Rectal smooth muscle tissue (tissue), 1 donor: ENCODE measurements at regions not wholly inside any gene's neighbourhood (a gene's known extent, or its start where the extent isn't known, plus 50 kb on each side); places are given as distances from the start of the nearest gene placed in this dataset.

Experiments used
- H3K27ac ChIP-seq: one replicate; pipeline ENCODE4 v1.7.0; 2013; ENCODE audit warnings: low read depth, low read length, inconsistent platforms
- H3K27me3 ChIP-seq: one replicate; pipeline ENCODE4 v1.7.0; 2013; ENCODE audit warnings: low read length; ENCODE audit not compliant: control insufficient read depth, insufficient read depth
- H3K36me3 ChIP-seq: one replicate; pipeline ENCODE4 v1.7.0; 2013; ENCODE audit warnings: low read length; ENCODE audit not compliant: control insufficient read depth, insufficient read depth
- H3K4me1 ChIP-seq: one replicate; pipeline ENCODE4 v1.7.0; 2013; ENCODE audit warnings: low read length; ENCODE audit not compliant: control insufficient read depth, insufficient read depth
- H3K4me3 ChIP-seq: one replicate; pipeline ENCODE4 v1.7.0; 2013; ENCODE audit warnings: low read length
- H3K9ac ChIP-seq: one replicate; pipeline ENCODE4 v1.7.0; 2013; ENCODE audit warnings: low read length

DNA sequence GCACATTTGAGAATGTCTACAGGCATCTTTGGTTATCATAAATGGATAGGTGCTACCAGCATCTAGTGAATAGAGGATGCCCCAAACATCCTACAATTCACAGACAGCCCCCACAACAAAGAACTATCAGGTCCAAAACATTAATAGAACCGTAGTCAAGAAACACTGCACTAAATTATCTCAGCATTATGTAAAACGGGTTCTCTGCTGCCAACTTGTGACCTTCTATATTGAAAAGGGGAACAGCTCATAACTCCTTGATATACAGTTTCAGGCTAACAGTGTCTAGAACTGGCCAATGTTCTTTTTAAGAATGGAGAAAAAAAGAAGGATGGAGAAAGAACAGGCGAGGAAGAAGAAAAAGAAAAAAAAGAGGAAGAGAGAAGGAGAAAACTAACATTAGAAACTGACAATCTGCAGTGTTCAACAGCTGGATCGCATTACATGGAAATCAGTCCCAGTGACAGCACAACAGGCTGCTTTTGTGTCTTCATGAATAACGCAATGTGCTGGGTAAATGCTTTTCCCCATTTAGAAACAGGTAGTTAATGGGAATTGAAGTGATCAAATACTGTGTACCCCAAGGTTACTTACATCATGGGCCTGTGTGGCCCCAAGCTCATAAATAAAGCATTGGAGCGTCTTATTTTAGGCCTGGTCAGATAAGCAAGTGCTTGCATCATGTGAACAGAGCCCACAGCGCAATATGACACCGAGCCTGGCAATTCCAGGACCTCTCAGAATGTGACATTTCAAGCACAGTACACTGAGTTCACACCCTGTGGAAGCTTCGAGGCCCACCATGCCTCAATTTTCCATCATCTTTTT, 339.5 kb downstream of the DHX15 start:
- Histone ChIP-seq H3K4me1 (peaks cover 8% of the 10 kb centered on the region), H3K4me3 (no peak overlapping the region), H3K27me3 (no peaks in the 10 kb centered on the region), H3K9ac (no peak overlapping the region), H3K36me3 (no peaks in the 10 kb centered on the region), H3K27ac (no peak overlapping the region)

DNA sequence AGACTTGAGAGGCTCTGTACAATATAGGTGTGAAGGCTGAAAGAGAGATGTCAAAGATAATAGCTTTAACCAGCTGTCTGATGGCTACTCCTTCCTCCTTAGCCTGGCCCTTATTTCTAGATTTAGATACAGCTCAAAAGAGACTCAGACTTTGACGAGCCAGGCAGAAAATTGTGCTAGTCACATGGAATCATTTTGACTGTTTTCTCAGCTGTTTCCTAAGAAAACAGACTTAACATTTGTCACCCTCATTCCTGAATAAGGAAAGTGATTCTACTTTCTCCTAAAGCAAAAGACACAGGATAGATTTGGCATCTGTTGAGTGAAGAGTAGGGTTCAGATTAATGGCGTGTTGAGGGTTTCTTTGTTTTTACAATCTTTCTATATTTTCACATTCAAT, 340.7 kb downstream of the DHX15 start:
- H3K4me1 ChIP-seq = peaks cover 2% of the 10 kb centered on the region
- H3K27ac ChIP-seq = no peak overlapping the region
- no peak overlapping the region for H3K9ac ChIP-seq
- H3K27me3 ChIP-seq = no peaks in the 10 kb centered on the region
- H3K36me3 ChIP-seq = no peaks in the 10 kb centered on the region
- no peak overlapping the region for H3K4me3 ChIP-seq

DNA sequence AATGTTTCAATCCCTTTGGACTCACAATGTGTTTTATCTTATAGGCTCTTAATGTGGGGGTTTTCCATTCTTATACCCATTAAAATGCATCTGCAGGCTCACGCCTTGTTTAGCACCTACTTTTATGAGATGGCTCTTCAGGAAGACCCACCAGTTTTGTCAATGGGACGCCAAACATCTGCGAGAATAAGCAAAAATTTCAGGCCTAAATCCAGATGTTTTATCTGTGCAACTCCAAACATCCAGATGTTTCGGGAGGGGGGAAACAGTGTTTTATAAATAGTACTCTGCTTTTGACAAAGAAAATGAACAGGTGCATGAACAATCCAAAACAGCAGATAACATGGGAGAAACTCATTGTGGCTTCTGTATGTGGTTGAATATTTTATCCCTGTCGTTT, 342.8 kb downstream of the DHX15 start:
- Histone ChIP-seq H3K36me3 (no peaks in the 10 kb centered on the region), H3K9ac (no peak overlapping the region), H3K27ac (no peak overlapping the region), H3K4me1 (peaks cover 2% of the 10 kb centered on the region), H3K4me3 (no peak overlapping the region), H3K27me3 (no peaks in the 10 kb centered on the region)

DNA sequence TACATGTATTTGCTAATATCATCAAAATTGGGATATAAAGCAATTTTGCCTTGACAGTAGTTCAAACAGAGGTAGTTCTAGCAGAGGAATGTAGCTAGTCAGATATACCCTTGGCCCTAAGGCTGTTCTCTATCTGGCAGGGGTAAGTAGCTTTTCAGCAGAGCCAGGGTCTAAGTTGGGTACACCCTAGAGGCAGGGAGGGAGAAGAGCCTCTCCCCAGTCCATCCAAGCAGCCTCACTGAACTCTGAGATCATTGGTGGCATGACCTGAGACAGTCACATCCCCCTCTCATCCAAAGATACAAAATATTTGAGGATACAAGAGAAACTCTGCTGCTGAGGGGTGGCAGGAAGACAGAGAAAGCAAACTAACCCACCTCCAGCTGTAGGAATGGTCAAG, 343.7 kb downstream of the DHX15 start:
- Histone ChIP-seq H3K9ac (no peak overlapping the region), H3K27ac (no peak overlapping the region), H3K36me3 (no peaks in the 10 kb centered on the region), H3K27me3 (no peaks in the 10 kb centered on the region), H3K4me1 (peaks cover 2% of the 10 kb centered on the region), H3K4me3 (no peak overlapping the region)

DNA sequence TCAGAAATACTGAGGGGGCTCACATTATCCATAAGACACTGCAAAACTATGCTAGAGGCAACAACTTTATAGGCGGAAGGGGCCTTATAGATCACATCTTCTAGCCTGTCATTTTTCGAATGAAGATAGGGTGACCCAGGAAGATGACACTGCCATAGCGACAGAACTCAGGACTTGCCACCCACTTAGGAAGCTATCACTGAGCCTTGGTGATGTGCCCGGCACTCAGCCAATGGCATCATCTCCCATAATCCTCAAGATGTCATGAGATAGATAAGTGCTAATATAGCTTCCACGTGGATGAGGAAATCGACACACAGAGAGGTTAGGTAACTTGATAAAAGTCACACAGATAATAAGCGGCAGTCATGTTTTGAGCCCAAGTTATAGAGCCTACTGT, 346.6 kb downstream of the DHX15 start:
- Histone ChIP-seq H3K9ac (no peak overlapping the region), H3K27ac (no peak overlapping the region), H3K4me3 (no peak overlapping the region), H3K4me1 (peaks cover 2% of the 10 kb centered on the region), H3K27me3 (no peaks in the 10 kb centered on the region), H3K36me3 (no peaks in the 10 kb centered on the region)

DNA sequence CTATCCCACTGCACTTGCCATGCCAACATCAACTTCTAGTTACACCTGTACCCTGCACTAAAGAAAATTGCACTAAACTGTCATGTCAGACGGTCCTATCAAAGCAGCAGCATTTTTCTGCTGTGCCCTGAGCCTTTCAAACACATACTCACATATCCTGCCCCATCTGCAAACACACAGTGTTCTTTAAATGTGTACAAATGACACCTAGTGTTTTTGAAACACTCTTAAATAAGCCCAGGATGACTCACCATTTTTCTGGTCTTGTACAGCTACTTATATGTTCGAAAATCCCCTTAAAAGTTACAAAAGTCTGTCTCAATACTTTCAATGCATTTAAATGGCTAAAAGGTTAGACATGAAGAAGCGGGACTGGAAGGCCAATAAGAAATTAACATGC, 346.7 kb upstream of the PPARGC1A start:
- H3K9ac ChIP-seq = no peak overlapping the region
- no peaks in the 10 kb centered on the region for H3K36me3 ChIP-seq
- no peaks in the 10 kb centered on the region for H3K27me3 ChIP-seq
- no peak overlapping the region for H3K4me3 ChIP-seq
- H3K27ac ChIP-seq = no peak overlapping the region
- no peaks in the 10 kb centered on the region for H3K4me1 ChIP-seq

DNA sequence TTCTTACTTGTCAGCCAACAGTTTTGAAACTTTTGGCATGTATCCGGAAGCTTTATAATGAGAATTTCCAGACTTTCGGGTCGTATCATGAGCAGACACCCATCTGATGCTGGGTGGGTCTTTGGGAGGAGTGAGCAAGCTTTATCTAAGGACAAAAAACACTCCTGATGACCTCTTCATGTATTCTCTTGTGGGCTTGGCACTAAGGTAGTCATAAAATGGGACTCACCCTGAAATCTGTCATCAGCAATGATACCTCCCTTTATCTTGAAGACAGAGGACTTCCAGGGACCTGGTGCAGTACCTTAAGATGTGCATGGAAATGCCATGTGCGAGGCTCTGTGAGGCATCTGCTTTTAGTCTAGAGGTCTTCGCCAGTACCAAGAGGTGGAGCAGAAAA, 346.3 kb upstream of the PPARGC1A start:
- Histone ChIP-seq H3K27me3 (no peaks in the 10 kb centered on the region), H3K4me3 (no peak overlapping the region), H3K27ac (no peak overlapping the region), H3K36me3 (no peaks in the 10 kb centered on the region), H3K4me1 (no peaks in the 10 kb centered on the region), H3K9ac (no peak overlapping the region)

DNA sequence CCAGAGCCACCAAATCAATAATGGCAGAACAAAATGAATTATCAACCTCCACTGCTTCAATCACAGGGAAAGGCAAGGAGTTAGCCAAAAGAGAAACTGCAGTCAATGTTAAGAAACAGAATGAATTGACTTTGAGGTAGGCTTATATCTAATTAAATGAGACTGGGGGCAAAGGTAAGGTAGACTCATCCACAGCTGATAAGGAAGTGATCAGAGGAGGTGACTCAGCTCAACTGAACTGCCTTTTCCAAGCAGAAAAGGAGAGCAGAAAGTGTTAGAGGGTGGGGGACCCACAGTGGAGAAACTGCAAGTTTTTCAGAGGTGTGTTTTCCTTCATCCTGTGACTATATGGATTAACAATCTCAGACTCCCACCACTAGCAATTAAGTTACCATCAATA, 345.8 kb upstream of the PPARGC1A start:
- Histone ChIP-seq H3K9ac (no peak overlapping the region), H3K36me3 (no peaks in the 10 kb centered on the region), H3K27ac (no peak overlapping the region)

DNA sequence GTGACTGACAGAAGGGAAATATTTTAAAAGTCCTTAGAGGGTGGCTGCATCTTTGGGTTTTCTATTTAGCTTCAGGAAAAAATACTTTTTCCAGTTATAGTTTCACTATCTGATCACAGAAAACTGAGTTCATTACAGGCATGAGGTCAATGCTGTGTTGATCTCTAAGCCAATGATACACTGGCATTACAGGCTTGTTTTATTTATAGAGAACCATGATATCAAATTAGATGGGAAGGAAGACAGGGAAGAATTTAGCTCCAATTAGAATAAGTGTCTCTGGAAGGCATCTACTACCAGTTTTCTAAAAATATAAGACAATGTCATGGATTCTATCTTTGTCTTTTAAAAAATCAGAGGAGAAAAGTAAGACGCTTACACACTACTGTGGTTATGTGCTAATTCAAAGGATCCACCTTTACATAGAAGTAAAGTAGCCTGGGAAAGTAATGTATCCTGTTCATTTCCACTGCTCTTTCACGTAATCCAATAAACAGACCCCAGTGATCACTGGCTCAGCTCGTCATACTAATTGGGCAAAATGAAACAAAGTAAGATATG, 344.5 kb upstream of the PPARGC1A start:
- no peaks in the 10 kb centered on the region for H3K36me3 ChIP-seq
- H3K9ac ChIP-seq = no peak overlapping the region
- no peak overlapping the region for H3K27ac ChIP-seq
- no peak overlapping the region for H3K4me3 ChIP-seq
- H3K27me3 ChIP-seq = no peaks in the 10 kb centered on the region
- H3K4me1 ChIP-seq = no peaks in the 10 kb centered on the region

More for the DNA sequence above, 345.8 kb upstream of the PPARGC1A start:
- no peaks in the 10 kb centered on the region for H3K4me1 ChIP-seq
- no peaks in the 10 kb centered on the region for H3K27me3 ChIP-seq
- no peak overlapping the region for H3K4me3 ChIP-seq

DNA sequence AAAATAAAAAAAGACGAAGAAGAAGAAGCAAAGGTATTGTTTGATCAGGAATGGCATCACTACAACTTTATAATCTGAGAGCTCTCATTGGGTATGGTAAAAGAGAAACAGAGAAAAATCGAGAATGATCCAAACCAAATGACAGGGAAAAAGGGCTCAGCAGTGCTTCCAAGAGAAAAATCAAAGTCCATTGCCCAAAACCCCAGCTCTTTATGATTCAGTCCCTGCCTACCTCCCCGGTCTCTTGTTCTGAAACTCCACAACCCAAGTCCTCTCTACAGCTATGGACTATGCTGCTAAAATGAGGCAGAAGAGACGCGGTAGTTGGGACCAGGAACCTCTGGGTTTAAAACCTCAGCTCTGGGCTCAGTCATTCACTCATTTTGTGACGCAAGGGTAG, 341.1 kb upstream of the PPARGC1A start:
- H3K4me3 ChIP-seq = no peak overlapping the region
- H3K27me3 ChIP-seq = no peaks in the 10 kb centered on the region
- no peaks in the 10 kb centered on the region for H3K4me1 ChIP-seq
- H3K9ac ChIP-seq = no peak overlapping the region
- no peaks in the 10 kb centered on the region for H3K36me3 ChIP-seq
- H3K27ac ChIP-seq = no peak overlapping the region

DNA sequence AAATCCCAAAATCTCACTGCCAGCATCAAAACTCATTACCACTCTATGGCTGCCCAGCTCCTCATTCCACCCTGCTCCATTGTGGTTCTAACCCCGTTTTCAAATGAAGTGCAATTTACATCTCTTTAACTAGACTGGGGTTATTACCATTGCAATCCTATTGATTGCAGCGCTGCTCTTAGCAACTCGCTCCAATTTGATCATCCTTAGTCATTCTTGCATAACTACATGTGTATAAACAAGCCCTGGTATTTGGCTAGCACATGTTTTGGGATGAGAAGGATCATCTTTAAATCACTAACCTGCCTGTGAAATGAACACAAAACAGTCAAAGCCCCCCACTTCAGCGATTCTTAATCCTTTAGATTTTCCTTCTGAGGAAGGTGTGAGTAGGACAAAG, 340.1 kb upstream of the PPARGC1A start:
- Histone ChIP-seq H3K36me3 (no peaks in the 10 kb centered on the region), H3K4me3 (no peak overlapping the region), H3K4me1 (no peaks in the 10 kb centered on the region), H3K27ac (no peak overlapping the region), H3K9ac (no peak overlapping the region), H3K27me3 (no peaks in the 10 kb centered on the region)

DNA sequence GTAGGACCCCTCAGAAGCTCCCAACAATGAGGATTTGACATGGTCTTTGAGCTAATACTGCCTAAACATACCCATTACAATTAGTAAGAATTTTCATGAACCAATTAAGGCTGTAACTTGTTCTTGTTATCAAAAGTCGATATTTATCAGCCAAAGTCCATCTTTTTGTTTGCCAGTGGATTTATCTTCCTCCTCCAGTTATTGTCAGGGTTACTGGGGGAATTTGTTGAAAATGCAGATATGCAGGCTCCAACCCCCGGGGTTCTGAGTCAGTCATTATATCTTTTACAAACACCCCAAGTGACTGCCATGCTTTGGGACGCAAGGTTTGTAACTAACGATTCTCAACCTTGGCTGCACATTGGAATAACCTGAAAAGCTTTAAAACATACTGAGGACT, 338.8 kb upstream of the PPARGC1A start:
- Histone ChIP-seq H3K4me3 (no peak overlapping the region), H3K9ac (no peak overlapping the region), H3K27ac (no peak overlapping the region), H3K36me3 (no peaks in the 10 kb centered on the region), H3K27me3 (no peaks in the 10 kb centered on the region), H3K4me1 (no peaks in the 10 kb centered on the region)

DNA sequence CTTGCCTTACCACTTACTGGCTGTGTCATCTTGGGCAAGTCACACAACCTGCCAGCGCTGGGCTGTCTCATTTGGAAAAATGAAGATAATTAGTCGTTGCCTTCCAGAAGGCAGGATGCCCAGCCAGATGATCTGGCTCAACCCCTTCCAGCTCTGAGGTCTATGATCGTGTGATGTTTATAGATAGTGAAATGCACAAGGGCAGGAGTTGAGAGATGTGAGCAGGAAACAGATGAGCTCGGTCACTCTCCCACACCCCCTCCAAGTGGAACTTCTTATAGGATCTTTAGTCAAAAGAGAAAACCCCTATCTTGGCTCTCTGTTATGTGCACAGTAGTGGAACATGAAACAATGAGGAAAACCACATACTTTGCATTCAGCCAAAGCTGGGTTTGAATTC, 336.8 kb upstream of the PPARGC1A start:
- Histone ChIP-seq H3K4me1 (no peaks in the 10 kb centered on the region), H3K27ac (no peak overlapping the region), H3K36me3 (no peaks in the 10 kb centered on the region), H3K9ac (no peak overlapping the region), H3K4me3 (no peak overlapping the region), H3K27me3 (no peaks in the 10 kb centered on the region)
